GM18520 (cell line): ENCODE measurements at regions not wholly inside any gene's neighbourhood (a gene's known extent, or its start where the extent isn't known, plus 50 kb on each side); places are given as distances from the start of the nearest gene placed in this dataset.

Experiments
- ATAC-seq: cut with Tn5 transposase; IDR thresholded peaks from one replicate; pipeline ENCODE4 v1.9.1; 2021; ENCODE audit not compliant: unreplicated experiment

DNA sequence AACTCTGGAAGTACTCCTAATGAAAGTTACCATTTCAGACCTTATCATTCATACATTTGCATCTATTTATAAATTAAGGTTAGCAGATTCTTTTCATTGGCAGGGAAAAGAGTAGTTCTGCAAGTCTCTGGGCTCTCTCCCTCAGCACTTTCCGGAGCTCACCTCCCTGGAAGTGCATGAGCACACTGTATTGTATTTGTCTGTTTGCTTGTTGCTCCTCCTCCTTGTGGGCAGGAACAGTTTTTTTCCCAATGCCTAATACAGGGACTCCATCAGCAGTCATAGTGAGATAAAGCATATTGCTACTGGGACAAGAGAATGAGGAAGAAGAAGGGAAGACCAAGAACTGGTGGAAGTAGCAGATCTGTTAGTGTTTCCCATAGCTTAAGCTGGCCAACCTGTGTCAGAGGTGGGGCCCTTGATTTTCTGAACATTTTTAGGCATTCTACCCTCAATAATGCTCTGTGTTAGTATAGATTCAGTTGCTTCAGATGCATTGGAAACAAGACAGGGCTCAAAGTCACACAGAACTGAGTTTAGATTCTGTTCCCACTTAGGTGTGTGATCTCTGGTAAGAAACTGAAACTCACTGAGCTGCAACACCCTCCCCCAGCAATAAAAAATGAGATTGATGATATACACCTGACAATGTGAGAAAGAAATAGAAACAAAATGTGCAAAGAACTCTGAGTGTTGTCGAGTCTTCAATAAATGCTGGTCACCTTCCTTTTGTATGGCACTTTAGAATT, 407.8 kb downstream of the TUSC7 start:
- ATAC-seq: no peak

DNA sequence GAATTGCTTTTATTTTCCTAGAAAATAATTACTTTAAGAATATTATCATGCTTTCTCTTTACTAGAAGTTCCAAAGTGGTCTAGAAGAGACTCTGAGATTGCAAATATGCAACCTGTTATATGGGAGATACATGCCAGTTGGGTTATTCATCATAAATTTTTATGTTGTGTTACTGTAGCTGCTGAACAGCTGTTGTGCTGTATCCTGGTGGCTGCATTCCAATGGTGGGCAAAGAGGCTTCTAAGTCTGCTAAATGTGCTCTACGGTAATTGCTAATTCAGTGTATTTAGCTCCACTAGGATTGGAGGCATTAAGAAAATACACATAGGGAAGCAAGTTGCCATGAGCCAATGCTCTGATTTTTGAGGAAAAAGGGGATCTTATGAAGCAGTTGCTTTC, 409.0 kb downstream of the TUSC7 start:
- no peak for ATAC-seq

DNA sequence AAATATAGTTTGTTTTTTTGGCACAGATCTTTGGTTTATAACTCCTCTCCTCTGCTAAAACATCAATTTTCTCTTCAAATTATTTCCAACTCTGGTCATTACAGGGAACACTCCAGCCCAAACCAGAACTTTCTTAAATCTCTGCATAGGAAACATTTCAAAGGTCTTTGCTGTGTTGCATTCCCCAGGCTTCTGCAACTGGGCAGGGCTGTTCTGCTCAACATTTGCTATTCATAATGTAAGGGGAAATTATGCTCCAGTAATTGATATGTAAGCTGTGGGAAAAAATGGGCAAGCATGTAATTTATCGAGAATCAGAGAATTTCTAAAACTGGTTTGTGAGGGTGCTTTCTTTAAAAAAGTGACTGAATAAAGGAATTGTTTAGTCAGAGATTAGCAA, 410.4 kb downstream of the TUSC7 start:
- ATAC-seq: no peak

DNA sequence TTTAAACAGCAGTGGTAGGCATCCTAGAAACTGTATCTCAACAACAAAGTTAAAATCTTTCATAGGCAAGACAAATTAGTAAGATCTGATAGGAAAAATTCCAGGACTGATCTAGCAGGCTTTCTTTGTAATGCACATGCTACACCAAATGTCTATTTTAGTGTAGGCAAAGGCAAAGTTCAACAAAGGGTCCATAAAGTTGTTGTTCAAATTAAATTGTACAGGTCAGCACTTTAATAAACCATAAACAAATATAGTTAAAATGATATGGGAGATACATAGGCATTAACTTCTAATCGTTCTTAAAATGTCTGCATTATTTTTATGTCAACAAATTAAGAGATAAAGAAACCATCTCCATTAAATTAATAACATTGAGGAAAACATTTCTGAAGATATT, 413.0 kb downstream of the TUSC7 start:
- no peak for ATAC-seq

DNA sequence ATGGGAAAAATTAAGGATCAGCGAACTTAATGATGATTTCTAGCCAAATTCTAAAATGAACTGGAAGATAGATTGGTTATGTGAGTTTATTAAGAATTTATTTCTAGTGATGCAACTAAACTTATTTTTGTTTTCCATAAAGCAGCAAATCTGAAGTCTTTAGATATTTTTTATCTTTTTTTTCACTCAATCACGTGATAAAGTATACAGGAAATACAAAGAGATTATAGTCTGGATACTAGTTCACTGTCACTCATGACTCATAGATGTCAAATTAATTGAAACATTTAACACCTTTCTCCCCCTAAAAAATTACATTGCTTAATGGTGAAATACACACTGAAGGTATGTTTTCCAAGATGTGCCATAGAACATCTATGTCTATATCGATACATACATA, 416.9 kb downstream of the TUSC7 start:
- ATAC-seq: no peak

DNA sequence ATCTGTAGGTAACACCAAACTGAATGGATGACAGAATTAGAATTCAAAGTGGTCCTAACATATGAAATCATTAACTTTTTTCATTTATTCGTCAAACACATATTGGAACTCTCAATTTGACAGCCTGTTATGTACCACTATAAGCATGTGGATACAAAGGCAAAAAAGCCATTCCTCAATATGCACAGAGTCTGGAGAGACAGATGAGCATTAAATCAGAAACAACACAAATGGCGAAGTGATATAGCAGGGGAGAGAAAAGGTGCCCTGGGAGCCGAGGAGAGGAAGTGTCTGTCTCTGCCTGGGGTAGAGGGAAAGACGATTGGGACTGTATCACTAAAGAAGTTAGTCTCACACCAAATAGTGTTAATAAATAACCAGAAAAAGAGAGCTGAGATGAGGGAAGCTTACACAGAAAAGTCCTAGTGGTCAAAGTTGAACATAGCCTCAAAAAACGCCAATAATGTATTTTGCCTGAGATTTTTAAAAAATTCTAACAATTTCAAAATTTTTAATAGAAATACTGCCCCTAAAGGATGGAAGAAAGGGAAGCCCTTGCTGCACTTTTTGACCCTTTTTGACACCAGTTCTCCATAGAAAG, 417.5 kb downstream of the TUSC7 start:
- no peak for ATAC-seq

DNA sequence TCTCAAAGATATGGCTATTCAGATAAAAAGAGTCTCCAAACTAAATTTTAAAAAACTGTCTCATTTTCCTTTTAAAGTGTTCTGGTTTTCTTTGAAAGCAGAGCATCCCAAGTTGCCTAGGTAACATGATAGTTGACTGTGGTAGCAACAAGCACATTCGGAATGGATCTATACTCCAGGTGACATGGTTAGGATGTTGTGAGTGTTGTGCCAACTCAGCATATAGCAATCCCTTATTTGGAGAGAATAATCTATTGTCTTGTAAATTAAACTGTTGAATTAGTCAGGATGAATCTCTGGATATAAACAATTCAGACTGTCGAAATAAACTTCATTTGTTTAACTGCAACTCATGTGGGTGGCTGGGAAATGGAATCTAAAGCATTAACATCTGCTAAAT, 418.6 kb downstream of the TUSC7 start:
- no peak for ATAC-seq

DNA sequence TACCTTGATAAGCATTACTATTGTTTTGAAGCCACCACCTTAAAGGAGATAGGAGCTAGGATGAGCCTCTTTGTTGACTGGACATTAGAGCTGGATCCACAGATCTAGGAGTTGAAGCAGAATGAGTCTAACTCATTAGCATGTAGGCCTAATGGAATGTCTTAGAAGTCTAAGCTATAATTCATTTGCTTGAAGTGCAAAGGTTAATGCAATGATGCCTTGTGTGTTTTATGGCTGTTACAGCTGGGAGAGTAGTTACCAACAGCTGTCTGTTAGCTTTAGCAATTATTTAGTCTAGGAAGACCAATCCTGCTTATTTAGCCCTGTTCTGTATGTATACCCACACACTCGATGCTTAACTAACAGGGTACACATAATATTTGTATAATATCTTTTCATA, 419.3 kb downstream of the TUSC7 start:
- no peak for ATAC-seq

DNA sequence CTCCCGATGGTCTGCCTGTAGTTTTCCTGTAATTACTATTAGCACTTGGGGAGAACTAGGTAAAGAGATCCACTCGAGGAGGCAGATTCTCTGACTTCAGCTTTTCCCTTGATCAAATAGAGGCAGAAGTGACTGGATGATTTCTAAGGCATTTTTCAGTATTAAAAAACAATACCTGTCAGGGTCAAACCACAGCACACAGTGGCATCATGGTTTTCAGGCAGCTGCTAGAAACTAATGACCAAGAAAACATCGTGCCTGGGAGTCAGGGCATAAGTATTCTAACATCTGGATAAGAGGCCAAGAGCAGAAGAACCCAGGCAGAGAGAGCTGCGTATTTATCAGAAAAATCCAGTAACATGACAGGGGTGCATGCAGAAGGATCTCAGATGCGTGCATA, 419.9 kb downstream of the TUSC7 start:
- no peak for ATAC-seq

DNA sequence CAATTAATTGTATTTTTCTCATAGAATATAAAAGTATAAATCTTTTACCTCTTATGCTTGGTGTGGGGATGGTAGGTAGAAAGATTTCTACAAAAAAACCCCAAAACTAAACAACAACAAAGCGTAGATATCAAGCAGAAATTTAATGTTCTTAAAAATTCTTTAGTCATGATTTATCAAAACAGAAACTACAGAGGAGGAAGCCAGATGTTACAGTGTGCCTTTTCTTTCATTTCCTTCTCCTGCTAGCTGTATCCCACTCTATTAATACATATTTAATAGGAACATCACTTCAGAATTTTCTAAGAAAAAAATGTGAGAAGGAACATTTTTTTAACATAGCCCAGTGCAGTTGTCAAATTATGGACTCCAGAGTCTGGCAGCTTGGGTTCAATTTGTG, 420.6 kb downstream of the TUSC7 start:
- ATAC-seq: no peak

DNA sequence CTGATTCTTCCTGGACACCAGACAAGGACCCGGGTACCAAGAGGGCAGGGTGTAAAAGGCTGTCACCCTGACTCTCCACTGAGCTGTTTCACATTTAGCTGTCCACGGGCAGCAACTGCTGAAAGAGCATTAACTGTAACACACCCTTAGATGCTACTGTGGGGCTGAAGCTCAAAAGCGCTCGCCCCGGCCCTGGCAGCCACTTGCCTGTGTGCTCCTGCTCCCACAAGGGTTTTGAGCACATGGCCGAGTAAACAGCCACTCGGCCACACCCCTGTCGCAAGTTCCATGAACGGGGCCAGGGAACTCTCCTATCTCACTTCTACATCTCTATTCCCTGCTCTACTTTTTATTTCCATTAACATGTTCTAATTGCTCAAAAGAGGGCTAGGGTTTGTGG, 421.7 kb downstream of the TUSC7 start:
- no peak for ATAC-seq

DNA sequence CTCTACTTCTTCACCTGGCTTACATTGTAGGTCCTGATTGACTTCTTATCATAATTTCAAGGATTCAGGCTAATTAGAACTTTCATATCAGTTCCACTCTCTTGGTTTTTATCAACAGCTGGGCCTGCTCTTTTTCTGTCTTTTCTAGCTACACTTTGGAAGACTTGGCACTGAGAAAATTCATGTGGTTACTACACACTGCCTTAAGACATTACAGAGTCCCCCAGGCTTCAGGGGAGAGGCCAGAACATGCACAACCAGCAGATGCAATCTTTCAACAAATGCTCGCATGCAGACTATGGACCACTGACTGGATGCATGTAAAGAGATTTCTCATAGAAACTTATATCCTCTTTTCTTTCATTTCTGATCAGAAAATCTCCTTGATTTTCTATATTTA, 423.5 kb downstream of the TUSC7 start:
- ATAC-seq: no peak

DNA sequence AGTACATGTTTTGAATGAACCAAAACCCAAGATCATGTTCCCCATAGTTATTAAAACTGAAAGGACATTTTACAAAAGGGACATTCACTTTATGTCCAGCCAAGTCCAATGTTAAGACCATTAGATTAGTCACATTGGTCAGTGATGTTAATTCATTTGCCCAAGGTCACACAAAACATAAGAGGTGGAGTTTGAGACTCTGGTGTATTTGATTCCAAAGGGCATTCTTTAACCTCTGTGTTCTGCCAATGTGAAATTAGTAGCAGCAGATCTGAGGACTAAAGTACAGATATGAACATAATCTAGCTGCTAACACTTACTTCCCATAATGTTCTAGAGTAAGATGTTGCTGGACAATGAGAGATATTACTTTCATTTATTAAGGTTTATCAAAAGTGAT, 425.6 kb downstream of the TUSC7 start:
- no peak for ATAC-seq

DNA sequence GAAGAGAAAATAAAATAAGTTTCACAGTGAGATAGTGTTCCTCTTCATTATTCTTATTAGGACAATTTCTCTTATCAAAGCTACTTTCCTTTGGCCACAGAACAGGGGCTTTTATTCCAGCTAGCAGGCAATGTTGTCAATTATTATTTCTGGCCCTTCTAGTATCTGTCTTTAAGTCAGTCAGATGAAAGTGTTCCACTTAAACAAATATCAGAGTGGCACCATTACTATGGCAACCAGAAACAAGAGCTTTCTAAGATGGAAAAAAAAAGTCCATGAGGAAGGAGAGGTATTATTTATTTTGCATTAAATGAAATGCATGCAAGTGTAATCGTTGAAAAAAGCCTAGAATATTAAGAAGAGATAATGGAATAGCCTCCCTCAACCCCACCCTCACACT, 426.4 kb downstream of the TUSC7 start:
- no peak for ATAC-seq

DNA sequence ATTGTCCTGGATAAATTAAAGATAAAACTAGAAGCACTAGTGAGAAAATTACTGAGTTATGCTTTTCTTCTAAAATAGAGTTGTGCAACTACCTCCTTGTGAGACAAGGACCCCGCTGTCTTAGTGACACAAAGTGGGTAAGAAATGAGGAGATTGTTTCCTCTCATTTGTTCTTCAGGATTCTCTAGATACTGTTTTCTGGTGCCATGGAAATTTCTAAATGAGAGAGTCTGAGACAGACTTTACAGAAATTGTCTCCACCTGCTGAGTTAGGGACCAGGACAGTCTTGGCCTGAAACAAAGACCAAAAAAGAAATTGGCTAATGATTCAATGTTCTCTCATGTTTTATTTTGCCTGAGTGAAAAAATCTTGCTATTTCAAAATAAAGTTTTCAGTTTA, 427.5 kb downstream of the TUSC7 start:
- ATAC-seq: no peak

DNA sequence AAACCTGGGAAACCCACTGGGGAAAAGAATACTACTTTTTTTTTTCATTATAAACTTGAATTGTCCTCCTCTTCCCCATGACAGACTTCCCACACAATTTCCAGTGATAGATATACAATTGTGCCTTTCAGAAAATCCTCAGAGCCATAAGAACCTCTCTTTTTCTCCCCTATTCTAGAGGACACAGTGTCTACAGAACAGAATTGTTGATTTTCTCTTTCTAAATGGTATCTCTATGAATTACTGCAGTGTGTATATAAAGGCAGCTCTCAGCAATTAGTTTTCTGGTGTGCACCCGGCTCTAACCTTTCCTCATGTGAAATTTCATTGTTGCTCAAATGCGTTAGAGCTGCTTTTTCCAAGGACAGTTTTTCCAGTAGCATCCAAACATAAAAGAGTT, 430.1 kb downstream of the TUSC7 start:
- no peak for ATAC-seq

DNA sequence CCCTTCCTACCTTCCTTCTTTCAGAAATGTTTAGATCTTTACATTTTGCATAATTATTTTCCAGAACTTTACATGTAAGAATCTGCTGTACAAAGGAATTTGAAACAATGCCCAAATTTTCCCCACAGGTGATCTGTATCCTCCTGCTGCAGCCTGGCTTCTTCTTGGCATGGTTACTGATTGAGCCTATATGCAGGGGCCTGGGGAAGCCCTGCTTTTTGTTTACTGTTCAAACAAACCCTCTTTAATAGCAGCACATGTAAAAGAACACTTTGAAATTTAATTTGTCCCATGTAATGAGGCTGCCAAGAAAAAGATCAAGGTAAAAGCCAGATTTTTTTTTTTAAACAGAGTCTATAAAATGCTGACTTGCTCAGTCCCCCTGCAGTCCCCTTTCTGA, 432.2 kb downstream of the TUSC7 start:
- ATAC-seq: no peak

DNA sequence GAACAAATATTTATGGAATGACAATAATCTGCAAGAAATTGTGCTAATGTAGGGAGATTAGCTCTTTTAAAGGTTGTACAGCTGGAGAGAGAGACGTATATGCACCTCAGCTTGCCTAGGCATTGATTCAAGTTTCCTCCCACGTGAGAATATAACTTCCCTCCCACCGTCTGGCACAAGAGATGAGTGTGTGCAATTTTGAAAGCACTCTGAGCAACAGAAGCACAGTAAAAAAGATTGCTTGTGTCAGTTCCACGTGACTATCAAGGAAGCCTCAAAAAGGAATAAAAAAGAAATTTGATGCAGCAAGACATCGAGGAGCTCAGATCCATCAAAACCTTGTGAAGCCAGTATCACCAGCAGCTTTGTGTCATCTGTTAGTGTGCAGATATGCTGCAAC, 435.3 kb downstream of the TUSC7 start:
- no peak for ATAC-seq

DNA sequence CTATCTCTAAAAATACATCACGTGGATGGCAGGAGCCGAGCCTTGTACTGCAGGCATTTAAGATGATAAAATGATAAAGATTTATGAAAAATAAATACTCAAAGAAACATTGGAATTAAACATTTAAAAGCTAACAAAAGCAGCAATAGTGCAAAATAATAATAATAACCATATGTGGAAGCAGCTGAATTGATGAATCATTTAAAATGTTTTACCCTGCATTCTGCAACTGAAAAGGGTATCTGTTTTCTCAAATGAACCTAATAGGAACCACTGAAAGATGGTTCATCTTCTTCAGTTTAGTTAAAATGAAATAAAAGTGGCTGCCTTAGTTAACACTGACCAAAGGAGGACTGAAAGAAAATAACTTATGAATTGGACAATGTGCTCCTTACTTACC, 436.1 kb downstream of the TUSC7 start:
- no peak for ATAC-seq

DNA sequence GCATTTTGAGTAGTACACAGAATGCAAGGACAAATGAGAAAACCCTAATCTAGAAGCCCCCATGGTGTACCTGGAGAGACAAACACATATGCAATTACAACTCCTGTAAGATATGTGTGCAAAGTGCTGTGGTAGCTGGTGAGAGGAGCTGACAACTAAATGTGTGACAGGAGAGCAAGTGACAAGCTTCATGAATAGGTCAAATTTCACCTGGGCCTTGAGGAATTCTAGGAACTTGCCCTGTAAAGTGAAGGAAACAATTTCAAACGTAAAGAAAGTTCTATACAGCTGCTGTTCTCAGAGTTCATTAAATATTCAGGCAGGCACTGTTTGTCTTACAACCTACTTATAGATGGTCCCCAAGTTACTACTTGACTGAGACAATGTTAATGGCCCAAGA, 437.0 kb downstream of the TUSC7 start:
- no peak for ATAC-seq

DNA sequence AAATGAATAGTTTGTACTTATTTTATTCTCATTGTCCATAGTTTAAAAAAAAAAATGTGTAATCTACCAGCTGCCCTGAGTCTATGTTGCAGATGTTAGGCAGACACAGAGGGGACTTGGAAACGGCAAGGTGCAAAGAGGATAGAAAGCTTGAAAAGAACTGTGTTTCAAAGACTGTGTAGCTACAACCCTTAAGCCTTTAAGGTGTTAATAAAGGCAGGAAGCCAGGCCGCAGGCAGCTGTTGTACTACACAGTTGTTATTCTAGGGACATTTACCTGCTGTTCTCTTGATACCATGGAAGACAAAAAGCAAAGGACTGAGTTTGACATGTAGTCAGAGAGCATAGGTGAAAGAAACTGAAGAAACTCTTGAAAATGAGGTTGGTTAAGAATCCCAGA, 440.0 kb downstream of the TUSC7 start:
- no peak for ATAC-seq

DNA sequence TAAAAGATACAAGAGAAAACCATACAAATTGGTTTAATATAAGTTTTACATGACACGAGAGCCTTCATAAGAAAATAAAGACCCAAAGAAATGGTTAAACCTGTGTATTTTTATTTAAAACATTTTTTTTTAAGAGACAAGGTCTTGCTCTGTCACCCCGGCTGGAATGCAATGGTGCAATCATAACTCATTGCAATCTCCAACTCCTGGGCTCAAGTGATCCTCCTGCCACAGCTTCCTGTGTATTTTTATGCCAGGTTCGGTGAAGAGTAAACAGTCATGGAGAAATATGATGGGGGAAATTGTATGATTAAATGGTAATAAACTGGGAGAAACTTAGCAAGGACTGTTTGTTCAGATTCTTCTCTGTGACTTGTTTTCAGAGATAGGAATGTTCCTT, 441.0 kb downstream of the TUSC7 start:
- ATAC-seq: no peak

DNA sequence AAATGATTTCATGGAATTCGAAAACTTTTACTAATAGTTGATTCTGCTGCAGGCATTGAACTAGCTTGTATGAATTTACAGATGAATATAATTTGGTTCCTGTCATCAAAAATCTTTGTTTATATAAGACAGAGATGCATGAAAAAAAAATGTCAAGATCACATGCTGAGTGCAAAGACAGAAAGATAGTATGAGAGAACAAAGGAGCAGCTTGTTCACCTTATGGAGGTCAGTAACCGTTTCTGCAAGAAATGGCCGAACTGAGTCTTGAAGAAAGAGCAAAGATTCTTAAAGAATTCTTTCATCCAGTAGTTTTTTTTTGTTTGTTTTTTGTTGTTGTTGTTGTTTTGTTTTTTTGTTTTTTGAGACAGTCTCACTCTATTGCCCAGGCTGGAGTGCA, 450.6 kb downstream of the TUSC7 start:
- ATAC-seq: no peak
